Gastrocnemius medialis (tissue), 4 donors: ENCODE measurements at regions not wholly inside any gene's neighbourhood (a gene's known extent, or its start where the extent isn't known, plus 50 kb on each side); places are given as distances from the start of the nearest gene placed in this dataset.

ENCODE experiments used
- ATAC-seq, 2 donors: fragments of 150-250 bp; one replicate each; pipeline ENCODE4 v1.9.1; 2016
- DNase-seq, 2 donors: peaks; one replicate each; pipeline ENCODE4 v3.0.0-alpha.2; 2019
- H3K27ac ChIP-seq, 4 donors: fragments of 200-600 bp; sonication (generic); 1 replicate in 1 of 4; 2 replicates in 3 of 4; pipeline ENCODE4 v1.5.1; 2016 to 2018; ENCODE audit warnings: mild to moderate bottlenecking in 2 of 4, moderate library complexity in 1 of 4
- H3K27me3 ChIP-seq, 3 donors: fragments of 200-600 bp; sonication (generic) in 2 of 3; 1 replicate in 1 of 3; 2 replicates in 2 of 3; pipeline versions ENCODE4 v1.5.1 to v1.6.0; 2016 to 2019; ENCODE audit warnings: mild to moderate bottlenecking in 1 of 3, moderate library complexity in 1 of 3
- H3K36me3 ChIP-seq, 2 donors: fragments of 200-600 bp; sonication (generic) in 1 of 2; one replicate each; pipeline ENCODE4 v1.5.1; 2017 to 2018
- H3K4me1 ChIP-seq, 2 donors: fragments of 200-600 bp; sonication (generic) in 1 of 2; one replicate each; pipeline ENCODE4 v1.5.1; 2016 to 2017; ENCODE audit warnings: mild to moderate bottlenecking in 2 of 2
- H3K4me3 ChIP-seq, 4 donors: fragments of 200-600 bp; sonication (generic) in 3 of 4; 1 replicate in 1 of 4; 2 replicates in 3 of 4; pipeline ENCODE4 v1.5.1; 2016 to 2019; ENCODE audit warnings: mild to moderate bottlenecking in 2 of 4
- H3K9me3 ChIP-seq, 3 donors: fragments of 200-600 bp; sonication (generic) in 2 of 3; 1 replicate in 1 of 3; 2 replicates in 2 of 3; pipeline ENCODE4 v1.5.1; 2016 to 2019
- POLR2A ChIP-seq, 2 donors: fragments of 450-650 bp; IDR thresholded peaks; one replicate each; pipeline ENCODE4 v1.6.1; 2017; ENCODE audit warnings: antibody characterized with exemption in 2 of 2, mild to moderate bottlenecking in 2 of 2, moderate library complexity in 2 of 2
- in situ Hi-C, 4 donors: fragments of 200-750 bp; cut with MboI; loops; one replicate each; pipeline versions ENCODE4 v1.15.0 to v1.8.0; 2017; ENCODE audit warnings: low sequenced_read_pairs in 4 of 4
- intact Hi-C: fragments of 100-400 bp; cut with DNase I; formaldehyde crosslinking; loops from one replicate; pipeline ENCODE4 v1.15.1; 2023; ENCODE audit warnings: low total_unique reads
- TF ChIP-seq, protein P1 (sequence below), 5 experiments: fragments of 450-650 bp in 3 of 5; fragments of 200-600 bp in 2 of 5; sonication (generic) in 2 of 5; IDR thresholded peaks in 4 of 5; conservative IDR thresholded peaks in 1 of 5; 1 replicate in 4 of 5; 2 replicates in 1 of 5; pipeline ENCODE4 v1.5.1; 2016 to 2019; ENCODE audit warnings: antibody characterized with exemption in 5 of 5, mild to moderate bottlenecking in 3 of 5, moderate library complexity in 3 of 5

DNA sequence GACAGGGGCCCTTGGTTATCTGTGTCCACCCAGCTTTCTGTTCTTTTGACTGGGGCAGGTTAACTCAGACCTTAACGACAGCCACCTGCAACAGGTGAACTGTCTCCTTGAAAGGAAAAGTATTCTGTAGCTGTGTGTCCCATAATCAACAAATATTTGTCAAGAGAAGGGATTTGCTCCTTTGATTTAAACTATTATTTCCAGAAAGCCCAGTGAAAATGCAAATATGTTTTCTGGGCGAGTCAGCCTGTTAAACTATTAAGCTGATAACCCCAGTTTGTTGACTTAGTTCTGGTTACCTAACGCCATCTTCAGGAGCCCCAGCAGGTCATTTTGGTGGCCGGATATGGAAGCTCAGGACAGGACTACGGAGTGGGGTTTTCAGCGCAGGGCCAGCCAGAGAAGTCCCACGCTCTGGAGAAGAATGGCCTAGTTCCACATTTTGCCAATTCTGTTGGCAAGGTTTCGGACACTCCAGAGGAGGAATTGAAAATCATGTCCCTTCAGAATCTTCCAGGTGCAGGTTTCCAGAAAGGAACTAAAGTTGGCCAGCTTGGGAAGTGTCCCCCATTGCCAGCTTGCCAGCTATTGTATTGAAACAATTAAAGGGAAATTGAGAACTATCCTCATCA lies 54.5 kb downstream of the ADRA2A start:
- in situ Hi-C loops = no loop called here
- H3K36me3 ChIP-seq = no peaks in the 10 kb centered on the region
- H3K4me3 ChIP-seq = no peak overlapping the region
- peaks cover 0 to 4% (median 0%) of the 10 kb centered on the region in 3 donors for H3K27me3 ChIP-seq
- H3K27ac ChIP-seq = no peak overlapping the region
- DNase-seq = no peak
- intact Hi-C loops = no loop called here
- TF ChIP-seq POLR2A (IDR thresholded peaks at IDR 0.05) = no peak
- TF ChIP-seq, protein P1, sequence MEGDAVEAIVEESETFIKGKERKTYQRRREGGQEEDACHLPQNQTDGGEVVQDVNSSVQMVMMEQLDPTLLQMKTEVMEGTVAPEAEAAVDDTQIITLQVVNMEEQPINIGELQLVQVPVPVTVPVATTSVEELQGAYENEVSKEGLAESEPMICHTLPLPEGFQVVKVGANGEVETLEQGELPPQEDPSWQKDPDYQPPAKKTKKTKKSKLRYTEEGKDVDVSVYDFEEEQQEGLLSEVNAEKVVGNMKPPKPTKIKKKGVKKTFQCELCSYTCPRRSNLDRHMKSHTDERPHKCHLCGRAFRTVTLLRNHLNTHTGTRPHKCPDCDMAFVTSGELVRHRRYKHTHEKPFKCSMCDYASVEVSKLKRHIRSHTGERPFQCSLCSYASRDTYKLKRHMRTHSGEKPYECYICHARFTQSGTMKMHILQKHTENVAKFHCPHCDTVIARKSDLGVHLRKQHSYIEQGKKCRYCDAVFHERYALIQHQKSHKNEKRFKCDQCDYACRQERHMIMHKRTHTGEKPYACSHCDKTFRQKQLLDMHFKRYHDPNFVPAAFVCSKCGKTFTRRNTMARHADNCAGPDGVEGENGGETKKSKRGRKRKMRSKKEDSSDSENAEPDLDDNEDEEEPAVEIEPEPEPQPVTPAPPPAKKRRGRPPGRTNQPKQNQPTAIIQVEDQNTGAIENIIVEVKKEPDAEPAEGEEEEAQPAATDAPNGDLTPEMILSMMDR (IDR thresholded peaks at IDR 0.05 in 4 of 5, conservative IDR thresholded peaks at IDR 0.05 in 1 of 5) = no peak
- H3K4me1 ChIP-seq = peaks cover 4 to 12% of the 10 kb centered on the region in 2 donors
- no peak for ATAC-seq
- no peaks in the 10 kb centered on the region for H3K9me3 ChIP-seq

DNA sequence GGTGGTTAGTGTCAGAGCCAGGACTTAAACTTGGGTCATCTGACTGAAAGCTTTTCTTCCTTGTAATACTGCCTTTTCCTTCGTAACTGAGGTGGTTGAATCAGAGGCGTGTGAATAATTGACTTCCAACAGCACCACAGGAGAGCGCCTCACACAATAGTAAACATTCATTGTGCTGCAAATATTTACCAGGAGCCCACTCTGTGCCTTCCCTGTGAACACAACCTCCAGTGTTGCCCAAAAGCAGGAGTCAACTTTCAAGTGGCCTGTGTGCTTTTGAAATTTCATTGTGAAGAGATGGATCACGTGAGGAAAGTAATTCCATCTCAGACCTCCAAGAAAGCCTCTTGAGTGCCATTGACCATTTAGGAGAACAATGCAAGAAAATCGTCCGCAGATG lies 60.2 kb downstream of the ADRA2A start:
- Histone ChIP-seq H3K4me1 (no peaks in the 10 kb centered on the region), H3K27ac (no peak overlapping the region), H3K36me3 (no peaks in the 10 kb centered on the region), H3K27me3 (peaks cover 0 to 4% (median 0%) of the 10 kb centered on the region in 3 donors), H3K9me3 (no peaks in the 10 kb centered on the region), H3K4me3 (no peak overlapping the region)
- intact Hi-C loops = no loop called here
- ATAC-seq (no peak), DNase-seq (no peak)
- no peak for TF ChIP-seq POLR2A (IDR thresholded peaks at IDR 0.05)
- TF ChIP-seq, protein P1 (IDR thresholded peaks at IDR 0.05 in 4 of 5, conservative IDR thresholded peaks at IDR 0.05 in 1 of 5) = no peak
- in situ Hi-C loops = no loop called here

DNA sequence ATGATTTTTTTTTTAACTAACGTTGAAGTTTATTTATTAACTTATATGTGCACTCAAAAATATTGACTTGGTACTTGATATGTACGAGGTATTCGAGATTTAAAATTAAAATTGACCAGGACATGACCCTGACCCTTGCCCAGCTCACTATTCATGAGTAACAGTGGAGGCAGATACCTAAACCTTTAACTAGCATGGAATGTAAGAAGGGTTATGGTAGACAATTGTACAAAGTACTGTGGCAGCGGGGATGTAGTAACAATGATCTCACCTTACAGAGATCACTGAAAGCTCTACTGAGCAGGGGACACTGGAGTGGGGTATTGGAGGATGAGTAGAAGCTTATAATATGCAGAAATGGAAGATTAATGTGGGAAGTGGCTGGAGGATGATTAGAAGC lies 60.8 kb downstream of the ADRA2A start:
- ATAC-seq (no peak), DNase-seq (no peak)
- Histone ChIP-seq H3K27me3 (peaks cover 0 to 4% (median 0%) of the 10 kb centered on the region in 3 donors), H3K9me3 (no peaks in the 10 kb centered on the region), H3K4me3 (no peak overlapping the region), H3K36me3 (no peaks in the 10 kb centered on the region), H3K4me1 (no peaks in the 10 kb centered on the region), H3K27ac (no peak overlapping the region)
- in situ Hi-C loops = no loop called here
- no peak for TF ChIP-seq POLR2A (IDR thresholded peaks at IDR 0.05)
- TF ChIP-seq, protein P1 (IDR thresholded peaks at IDR 0.05 in 4 of 5, conservative IDR thresholded peaks at IDR 0.05 in 1 of 5) = no peak
- intact Hi-C loops = no loop called here

DNA sequence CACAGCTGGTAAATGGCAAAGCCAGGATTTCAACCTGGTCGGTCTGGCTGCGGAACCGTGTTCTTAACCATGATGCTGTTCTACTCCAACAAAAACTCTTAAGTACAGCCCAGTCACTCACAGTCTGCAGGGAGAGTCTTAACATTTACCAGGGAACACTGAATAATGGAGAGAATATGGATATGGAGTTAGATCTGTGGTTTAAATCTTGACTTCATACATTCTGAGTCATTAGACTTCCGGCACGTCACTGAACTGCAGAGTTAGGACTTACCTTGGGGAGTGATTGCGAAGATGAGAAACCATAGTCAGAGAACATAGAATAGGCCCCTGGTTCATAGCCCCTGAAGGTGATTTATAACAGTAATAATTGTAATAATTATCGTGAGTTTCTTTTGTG lies 61.7 kb downstream of the ADRA2A start:
- Histone ChIP-seq H3K36me3 (no peaks in the 10 kb centered on the region), H3K9me3 (no peaks in the 10 kb centered on the region), H3K27ac (no peak overlapping the region), H3K4me1 (no peaks in the 10 kb centered on the region), H3K27me3 (no peaks in the 10 kb centered on the region), H3K4me3 (no peak overlapping the region)
- intact Hi-C loops (no loop called here), in situ Hi-C loops (no loop called here)
- TF ChIP-seq, protein P1 (IDR thresholded peaks at IDR 0.05 in 4 of 5, conservative IDR thresholded peaks at IDR 0.05 in 1 of 5) = no peak
- no peak for TF ChIP-seq POLR2A (IDR thresholded peaks at IDR 0.05)
- ATAC-seq (no peak), DNase-seq (no peak)

DNA sequence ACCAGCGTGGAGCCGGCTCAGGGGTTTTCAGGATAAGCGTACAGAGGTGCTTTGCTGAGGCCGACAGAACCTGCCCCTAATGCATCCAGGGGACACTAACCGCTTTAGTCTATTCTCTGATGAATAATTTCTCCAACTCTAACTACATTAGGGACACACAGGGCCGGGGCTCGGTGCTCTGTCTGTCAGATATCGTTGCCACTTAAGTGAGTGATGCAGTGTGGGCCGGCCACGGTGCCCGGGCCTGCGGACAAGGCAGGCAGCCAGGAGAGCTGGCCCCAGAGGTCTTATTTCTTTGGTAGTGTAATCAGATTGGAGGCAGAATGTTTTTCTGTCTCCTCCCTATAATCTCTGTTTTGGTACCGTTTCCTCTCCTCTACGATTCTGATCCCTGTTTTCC lies 62.7 kb downstream of the ADRA2A start:
- no peak overlapping the region for H3K4me3 ChIP-seq
- in situ Hi-C loops = no loop called here
- H3K36me3 ChIP-seq = no peaks in the 10 kb centered on the region
- no peaks in the 10 kb centered on the region for H3K4me1 ChIP-seq
- DNase-seq = no peak
- no peaks in the 10 kb centered on the region for H3K27me3 ChIP-seq
- no peak overlapping the region for H3K27ac ChIP-seq
- H3K9me3 ChIP-seq = no peaks in the 10 kb centered on the region
- TF ChIP-seq POLR2A (IDR thresholded peaks at IDR 0.05) = no peak
- TF ChIP-seq, protein P1 (IDR thresholded peaks at IDR 0.05 in 4 of 5, conservative IDR thresholded peaks at IDR 0.05 in 1 of 5) = no peak
- intact Hi-C loops = no loop called here
- no peak for ATAC-seq
